ENCODE measurements at regions not wholly inside any gene's neighbourhood (a gene's known extent, or its start where the extent isn't known, plus 50 kb on each side); places are given as distances from the start of the nearest gene placed in this dataset.

GRCh38 chr2:71783815-71784214 is 330.5 kb downstream of the DYSF start:
- TF ChIP-seq CTCF (IDR thresholded peaks at IDR 0.05; ENCODE audit: insufficient read depth, low read length, poor library complexity, severe bottlenecking), result no peak
- no peak for TF ChIP-seq EZH2phosphoT487 (conservative IDR thresholded peaks at IDR 0.05; ENCODE audit: low read length)
